ENCODE measurements at regions not wholly inside any gene's neighbourhood (a gene's known extent, or its start where the extent isn't known, plus 50 kb on each side); places are given as distances from the start of the nearest gene placed in this dataset.

DNA sequence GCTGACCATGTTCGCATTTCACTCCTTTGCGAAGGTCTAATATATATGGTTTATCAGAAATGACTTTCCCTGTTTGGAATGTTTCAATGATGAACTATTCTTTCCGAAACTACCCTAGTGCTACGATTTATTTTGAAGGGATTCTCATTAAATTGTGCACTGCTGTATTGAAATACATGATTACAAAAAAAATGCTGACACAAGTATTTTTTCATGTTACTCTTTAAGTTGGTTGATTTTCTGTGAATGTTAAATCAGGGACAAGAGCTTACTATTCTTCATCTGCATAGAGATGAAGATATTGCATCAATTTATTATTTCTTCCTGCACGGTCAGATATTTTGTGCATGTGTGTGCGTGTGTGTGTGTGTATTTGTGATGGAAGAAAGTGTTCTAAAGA, 731.5 kb upstream of the AGA start:
- H3K4me3 ChIP-seq = peak overlapping the region; percentile 30
- H3K9me3 ChIP-seq (ENCODE audit: low read depth, low read length) = no peaks in the 10 kb centered on the region
- H3K36me3 ChIP-seq (ENCODE audit: insufficient read depth, low read length) = no peaks in the 10 kb centered on the region
- no peak for DNase-seq (ENCODE audit: low read depth, low spot score)
- peak overlapping the region; percentile 40 for H3K27ac ChIP-seq
- TF ChIP-seq POLR2AphosphoS5 (IDR thresholded peaks at IDR 0.05; ENCODE audit: borderline replicate concordance, low read depth, low read length) (no peak), FOXP2 (optimal IDR thresholded peaks at IDR 0.05; ENCODE audit: control extremely low read depth, extremely low read length, insufficient read depth) (no peak), EZH2 (IDR thresholded peaks at IDR 0.05) (no peak)
- H3K9ac ChIP-seq (ENCODE audit: insufficient read length) = no peak overlapping the region

DNA sequence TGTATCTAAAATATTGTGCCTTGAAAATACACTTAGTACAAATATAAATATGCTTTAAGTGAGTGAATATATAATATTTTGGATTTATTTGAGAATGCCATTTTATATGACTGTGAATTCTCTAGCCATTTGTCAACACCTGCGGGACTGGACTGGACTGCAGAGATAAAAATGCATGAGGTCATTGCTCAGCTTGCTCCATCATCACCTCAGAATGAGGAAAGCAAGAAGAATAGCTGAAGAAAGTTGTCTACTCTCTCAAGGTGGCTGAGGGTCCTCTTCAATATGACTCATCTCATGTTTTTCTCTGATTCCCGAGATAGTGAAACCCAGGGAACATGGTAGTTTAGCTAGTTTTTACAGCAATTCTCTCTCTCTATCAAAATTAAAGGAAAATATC, 732.5 kb upstream of the AGA start:
- no peak overlapping the region for H3K9ac ChIP-seq (ENCODE audit: insufficient read length)
- DNase-seq (ENCODE audit: low read depth, low spot score) = no peak
- no peaks in the 10 kb centered on the region for H3K9me3 ChIP-seq (ENCODE audit: low read depth, low read length)
- TF ChIP-seq POLR2AphosphoS5 (IDR thresholded peaks at IDR 0.05; ENCODE audit: borderline replicate concordance, low read depth, low read length) (no peak), FOXP2 (optimal IDR thresholded peaks at IDR 0.05; ENCODE audit: control extremely low read depth, extremely low read length, insufficient read depth) (no peak)
- H3K36me3 ChIP-seq (ENCODE audit: insufficient read depth, low read length) = no peaks in the 10 kb centered on the region
- H3K27ac ChIP-seq = no peak overlapping the region
- no peak overlapping the region for H3K4me3 ChIP-seq

- Histone ChIP-seq H3K27ac (no peak overlapping the region), H3K36me3 (ENCODE audit: insufficient read depth, low read length) (no peaks in the 10 kb centered on the region), H3K4me3 (no peak overlapping the region), H3K9me3 (ENCODE audit: low read depth, low read length) (no peaks in the 10 kb centered on the region), H3K9ac (ENCODE audit: insufficient read length) (no peak overlapping the region)
- no peak for DNase-seq (ENCODE audit: low read depth, low spot score)
- TF ChIP-seq FOXP2 (optimal IDR thresholded peaks at IDR 0.05; ENCODE audit: control extremely low read depth, extremely low read length, insufficient read depth) (no peak), POLR2AphosphoS5 (IDR thresholded peaks at IDR 0.05; ENCODE audit: borderline replicate concordance, low read depth, low read length) (no peak), EZH2 (IDR thresholded peaks at IDR 0.05) (no peak)
Observed at GRCh38 chr4:178185517-178185916, 743.3 kb upstream of the AGA start.

GRCh38 chr4:178192611-178193010, 750.4 kb upstream of the AGA start:
- TF ChIP-seq FOXP2 (optimal IDR thresholded peaks at IDR 0.05; ENCODE audit: control extremely low read depth, extremely low read length, insufficient read depth) (no peak), POLR2AphosphoS5 (IDR thresholded peaks at IDR 0.05; ENCODE audit: borderline replicate concordance, low read depth, low read length) (no peak), EZH2 (IDR thresholded peaks at IDR 0.05) (no peak)
- DNase-seq (ENCODE audit: low read depth, low spot score) = no peak
- peak overlapping the region; percentile 7; the same call in 1 of the 2 replicates for H3K4me3 ChIP-seq
- H3K36me3 ChIP-seq (ENCODE audit: insufficient read depth, low read length) = no peaks in the 10 kb centered on the region
- no peak overlapping the region for H3K9ac ChIP-seq (ENCODE audit: insufficient read length)
- H3K9me3 ChIP-seq (ENCODE audit: low read depth, low read length) = no peaks in the 10 kb centered on the region
- H3K27ac ChIP-seq = peak overlapping the region; percentile 7; the same call in 1 of the 2 replicates

DNA sequence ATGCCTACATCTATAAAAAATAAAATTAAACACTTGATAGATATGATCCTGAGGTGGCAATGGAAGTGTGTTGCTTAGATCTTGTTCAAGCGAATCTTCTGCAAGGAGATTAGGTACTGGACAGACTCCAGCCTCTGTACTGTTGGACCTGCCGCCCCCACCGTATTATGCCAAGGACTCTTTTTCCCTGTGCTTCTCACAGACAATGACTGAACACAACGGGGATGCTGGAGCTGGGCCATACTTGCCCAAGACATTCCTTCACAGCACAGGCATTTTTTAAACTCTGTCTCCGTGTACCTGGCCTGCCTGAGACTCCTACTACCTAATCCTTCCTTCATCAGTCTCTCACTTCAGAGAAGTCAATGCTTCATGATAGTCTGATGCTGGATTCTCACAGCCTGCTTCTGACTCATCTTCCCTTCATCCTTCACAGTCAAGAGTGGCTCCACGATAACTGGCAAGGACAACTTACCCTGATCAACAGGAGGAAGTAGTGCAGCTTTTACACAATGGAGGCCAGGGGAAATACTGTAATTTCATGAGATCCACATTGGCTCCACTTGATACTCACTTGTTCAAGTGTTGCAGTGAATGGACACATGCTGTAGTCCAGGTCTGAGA, 754.6 kb upstream of the AGA start:
- no peak overlapping the region for H3K4me3 ChIP-seq
- H3K9me3 ChIP-seq (ENCODE audit: low read depth, low read length) = no peaks in the 10 kb centered on the region
- H3K9ac ChIP-seq (ENCODE audit: insufficient read length) = no peak overlapping the region
- TF ChIP-seq FOXP2 (optimal IDR thresholded peaks at IDR 0.05; ENCODE audit: control extremely low read depth, extremely low read length, insufficient read depth) = no peak
- TF ChIP-seq POLR2AphosphoS5 (IDR thresholded peaks at IDR 0.05; ENCODE audit: borderline replicate concordance, low read depth, low read length) = no peak
- TF ChIP-seq EZH2 (IDR thresholded peaks at IDR 0.05) = no peak
- H3K36me3 ChIP-seq (ENCODE audit: insufficient read depth, low read length) = no peaks in the 10 kb centered on the region
- no peak for DNase-seq (ENCODE audit: low read depth, low spot score)
- H3K27ac ChIP-seq = no peak overlapping the region

GRCh38 chr4:178198691-178199090, 756.5 kb upstream of the AGA start:
- DNase-seq (ENCODE audit: low read depth, low spot score) = no peak
- Histone ChIP-seq H3K36me3 (ENCODE audit: insufficient read depth, low read length) (no peaks in the 10 kb centered on the region), H3K9me3 (ENCODE audit: low read depth, low read length) (no peaks in the 10 kb centered on the region), H3K4me3 (no peak overlapping the region), H3K9ac (ENCODE audit: insufficient read length) (no peak overlapping the region), H3K27ac (no peak overlapping the region)
- TF ChIP-seq FOXP2 (optimal IDR thresholded peaks at IDR 0.05; ENCODE audit: control extremely low read depth, extremely low read length, insufficient read depth) = no peak
- no peak for TF ChIP-seq EZH2 (IDR thresholded peaks at IDR 0.05)
- no peak for TF ChIP-seq POLR2AphosphoS5 (IDR thresholded peaks at IDR 0.05; ENCODE audit: borderline replicate concordance, low read depth, low read length)

- Histone ChIP-seq H3K9ac (ENCODE audit: insufficient read length) (no peak overlapping the region), H3K4me3 (no peak overlapping the region), H3K9me3 (ENCODE audit: low read depth, low read length) (no peaks in the 10 kb centered on the region), H3K36me3 (ENCODE audit: insufficient read depth, low read length) (no peaks in the 10 kb centered on the region), H3K27ac (no peak overlapping the region)
- DNase-seq (ENCODE audit: low read depth, low spot score) = no peak
- no peak for TF ChIP-seq POLR2AphosphoS5 (IDR thresholded peaks at IDR 0.05; ENCODE audit: borderline replicate concordance, low read depth, low read length)
- TF ChIP-seq EZH2 (IDR thresholded peaks at IDR 0.05) = no peak
- no peak for TF ChIP-seq FOXP2 (optimal IDR thresholded peaks at IDR 0.05; ENCODE audit: control extremely low read depth, extremely low read length, insufficient read depth)
Observed at GRCh38 chr4:178202422-178202821, 760.2 kb upstream of the AGA start.

DNA sequence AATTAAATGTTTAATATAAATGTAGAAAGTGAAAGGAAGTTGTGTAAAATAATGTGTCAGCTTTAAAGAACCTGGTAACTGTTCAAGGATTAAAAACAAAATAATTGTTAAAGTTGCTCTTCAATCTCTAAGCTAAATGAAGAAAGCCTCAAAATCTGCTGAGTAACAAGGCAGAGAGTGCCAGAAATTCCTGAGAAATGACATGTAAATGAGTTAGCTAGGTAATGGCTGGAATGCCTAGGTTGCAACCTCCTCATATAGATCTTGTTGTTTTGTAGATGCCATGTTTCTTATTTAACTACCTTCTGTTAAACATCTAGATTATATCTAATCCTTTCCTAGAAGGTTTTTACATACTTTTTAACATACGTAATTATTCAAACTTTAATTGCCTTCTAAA, 763.6 kb upstream of the AGA start:
- peak overlapping the region; percentile 57; the same call in 1 of the 2 replicates for H3K27ac ChIP-seq
- H3K36me3 ChIP-seq (ENCODE audit: insufficient read depth, low read length) = no peaks in the 10 kb centered on the region
- H3K9me3 ChIP-seq (ENCODE audit: low read depth, low read length) = no peaks in the 10 kb centered on the region
- H3K4me3 ChIP-seq = no peak overlapping the region
- no peak for TF ChIP-seq EZH2 (IDR thresholded peaks at IDR 0.05)
- TF ChIP-seq FOXP2 (optimal IDR thresholded peaks at IDR 0.05; ENCODE audit: control extremely low read depth, extremely low read length, insufficient read depth) = no peak
- no peak for TF ChIP-seq POLR2AphosphoS5 (IDR thresholded peaks at IDR 0.05; ENCODE audit: borderline replicate concordance, low read depth, low read length)
- no peak overlapping the region for H3K9ac ChIP-seq (ENCODE audit: insufficient read length)
- no peak for DNase-seq (ENCODE audit: low read depth, low spot score)

DNA sequence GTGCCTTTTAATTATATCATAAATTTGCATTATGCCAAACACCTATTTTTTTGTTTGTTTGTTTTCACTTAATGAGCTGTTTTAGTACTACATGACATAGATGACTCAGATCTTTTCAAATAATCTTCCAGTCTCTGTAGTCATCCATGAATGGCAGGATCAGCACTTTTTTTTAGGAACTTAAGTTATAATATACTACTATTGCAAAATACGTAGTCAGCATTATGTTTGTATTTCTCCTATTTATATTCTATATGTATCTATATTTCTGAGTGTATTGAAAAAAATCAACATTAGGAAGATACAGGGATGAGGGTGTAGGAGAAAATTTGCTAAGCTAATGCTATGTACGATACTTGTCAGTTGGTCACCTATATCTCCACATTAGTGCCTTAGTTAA, 773.1 kb upstream of the AGA start:
- DNase-seq (ENCODE audit: low read depth, low spot score) = no peak
- Histone ChIP-seq H3K9ac (ENCODE audit: insufficient read length) (no peak overlapping the region), H3K36me3 (ENCODE audit: insufficient read depth, low read length) (no peaks in the 10 kb centered on the region), H3K4me3 (no peak overlapping the region), H3K27ac (no peak overlapping the region), H3K9me3 (ENCODE audit: low read depth, low read length) (no peaks in the 10 kb centered on the region)
- no peak for TF ChIP-seq EZH2 (IDR thresholded peaks at IDR 0.05)
- TF ChIP-seq FOXP2 (optimal IDR thresholded peaks at IDR 0.05; ENCODE audit: control extremely low read depth, extremely low read length, insufficient read depth) = no peak
- TF ChIP-seq POLR2AphosphoS5 (IDR thresholded peaks at IDR 0.05; ENCODE audit: borderline replicate concordance, low read depth, low read length) = no peak
